GM12878 (cell line): ENCODE measurements at regions not wholly inside any gene's neighbourhood (a gene's known extent, or its start where the extent isn't known, plus 50 kb on each side); places are given as distances from the start of the nearest gene placed in this dataset.

Experiments used
- ATAC-seq: fragments of 200-7000 bp; cut with Tn5 transposase; 3 replicates; pipeline ENCODE4 v1.9.1; 2020; ENCODE audit warnings: mild to moderate bottlenecking, moderate library complexity
- BruUV-seq: library from RNA; stranded (reverse); fragments of 400-500 nt; replicated peaks from 2 replicates; lab custom pipeline; 2021; lab: Mats Ljungman, UMichigan
- CTCF ChIA-PET: fragments of 300-600 bp; sonication (Branson Sonifier 250); formaldehyde crosslinking; extraction: SDS; loops from one replicate; lab custom pipeline; 2021; ENCODE audit warnings: inconsistent platforms; lab: Yijun Ruan, JAX
- POLR2A ChIA-PET: fragments of 350-600 bp; formaldehyde crosslinking; extraction: SDS; loops from one replicate; lab custom pipeline; 2021; ENCODE audit warnings: inconsistent platforms; lab: Charles Lee
- RAD21 ChIA-PET: fragments of 300-600 bp; sonication (Branson Sonifier 250); formaldehyde crosslinking; loops from one replicate; lab custom pipeline; 2023; ENCODE audit warnings: antibody characterized with exemption; ENCODE audit not compliant: unreplicated experiment; lab: Charles Lee
- SMC1A ChIA-PET: fragments of 300-600 bp; sonication (Branson Sonifier 250); formaldehyde crosslinking; loops from one replicate; lab custom pipeline; 2023; ENCODE audit not compliant: unreplicated experiment, uncharacterized antibody; lab: Charles Lee
- DNase-seq: peaks from one replicate; pipeline ENCODE4 v3.0.0-alpha.2; 2011; ENCODE audit warnings: low read depth, low spot score
- FAIRE-seq: peaks from 3 replicates; lab custom pipeline; 2011; peaks lifted over from hg19 to GRCh38; lab: Jason Lieb, UNC
- H2AFZ ChIP-seq: 2 replicates; pipeline ENCODE4 v1.6.0; 2011; ENCODE audit warnings: low read depth, low read length, control low read depth; ENCODE audit not compliant: control insufficient read depth
- H3K27ac ChIP-seq: 2 replicates; pipeline ENCODE4 v1.5.1; 2011; ENCODE audit warnings: control low read depth; ENCODE audit not compliant: control insufficient read depth, insufficient read depth
- H3K27me3 ChIP-seq, 2 experiments: replicated peaks in 1 of 2; 2 replicates each; pipeline versions ENCODE4 v1.6.0 to v1.6.1; 2011; ENCODE audit warnings: low read length in 1 of 2; ENCODE audit not compliant: control insufficient read depth in 2 of 2, insufficient read depth in 2 of 2
- H3K36me3 ChIP-seq, 2 experiments: 2 replicates each; pipeline ENCODE4 v1.5.1; 2011; ENCODE audit warnings: low read length in 1 of 2; ENCODE audit not compliant: control insufficient read depth in 2 of 2, insufficient read depth in 2 of 2
- H3K4me1 ChIP-seq: 2 replicates; pipeline ENCODE4 v1.6.1; 2011; ENCODE audit warnings: mild to moderate bottlenecking, low read length, moderate library complexity, mixed read lengths; ENCODE audit not compliant: control insufficient read depth, insufficient read depth
- H3K4me2 ChIP-seq: 2 replicates; pipeline ENCODE4 v1.6.0; 2011; ENCODE audit warnings: control low read depth; ENCODE audit not compliant: control insufficient read depth, insufficient read depth
- H3K4me3 ChIP-seq: fragments of 200-600 bp; sonication (generic); 2 replicates; pipeline ENCODE4 v1.5.1; 2016
- H3K79me2 ChIP-seq: 2 replicates; pipeline ENCODE4 v1.6.0; 2011; ENCODE audit warnings: low read length; ENCODE audit not compliant: control insufficient read depth, insufficient read depth
- H3K9ac ChIP-seq: 2 replicates; pipeline ENCODE4 v1.8.0; 2011; ENCODE audit warnings: low read length, control low read depth, mixed read lengths; ENCODE audit not compliant: control insufficient read depth, insufficient read depth
- H3K9me3 ChIP-seq: replicated peaks from 3 replicates; pipeline ENCODE4 v1.5.1; 2011; ENCODE audit warnings: mild to moderate bottlenecking, low read length; ENCODE audit not compliant: control insufficient read depth, insufficient read depth
- H4K20me1 ChIP-seq: 2 replicates; pipeline ENCODE4 v1.6.0; 2011; ENCODE audit not compliant: control insufficient read depth, insufficient read depth
- ATF7 ChIP-seq: fragments of 450-650 bp; IDR thresholded peaks from 2 replicates; pipeline ENCODE4 v1.6.1; 2016; ENCODE audit warnings: low read depth, mild to moderate bottlenecking
- BRCA1 ChIP-seq: IDR thresholded peaks from 2 replicates; pipeline ENCODE4 v1.6.1; 2011; ENCODE audit warnings: low read depth, low read length, improper control_type of control experiment
- ELK1 ChIP-seq: IDR thresholded peaks from 2 replicates; pipeline ENCODE4 v1.6.1; 2012; ENCODE audit warnings: low read depth, low read length, improper control_type of control experiment
- GABPA ChIP-seq: IDR thresholded peaks from 2 replicates; pipeline ENCODE4 v1.6.1; 2014; ENCODE audit warnings: antibody characterized with exemption, low read depth, mild to moderate bottlenecking, inconsistent platforms
- PML ChIP-seq: IDR thresholded peaks from 2 replicates; pipeline ENCODE4 v1.6.1; 2012; ENCODE audit warnings: low read length, inconsistent platforms
- RAD51 ChIP-seq: fragments of 450-650 bp; IDR thresholded peaks from 2 replicates; pipeline ENCODE4 v1.6.1; 2016; ENCODE audit warnings: moderate library complexity, mild to moderate bottlenecking, inconsistent platforms
- SMC3 ChIP-seq: IDR thresholded peaks from 2 replicates; pipeline ENCODE4 v1.6.1; 2011; ENCODE audit warnings: low read length, improper control_type of control experiment, borderline replicate concordance
- TAF1 ChIP-seq: IDR thresholded peaks from 2 replicates; pipeline ENCODE4 v1.6.1; 2011; ENCODE audit warnings: mild to moderate bottlenecking, low read depth, low read length, borderline replicate concordance
- TARDBP ChIP-seq: IDR thresholded peaks from 2 replicates; pipeline ENCODE4 v1.6.1; 2016; ENCODE audit warnings: borderline replicate concordance
- USF1 ChIP-seq: IDR thresholded peaks from 2 replicates; pipeline ENCODE4 v1.6.1; 2011; ENCODE audit warnings: borderline replicate concordance, low read depth, mild to moderate bottlenecking, moderate library complexity, mixed read lengths, low read length; ENCODE audit not compliant: insufficient read depth; ENCODE audit errors: extremely low read length
- WGBS: methylation state at CpG from one replicate; pipeline ENCODE4 v1.1.6; 2016; ENCODE audit warnings: low lambda C conversion rate; ENCODE audit not compliant: insufficient replicate concordance, insufficient coverage; ENCODE audit errors: missing lambda C conversion rate; 5-methylcytosine and 5-hydroxymethylcytosine counted together
- in situ Hi-C: fragments of 300-500 bp; cut with MboI; formaldehyde crosslinking; loops from 9 replicates; pipeline ENCODE4 v1.14.3; 2018; ENCODE audit warnings: mixed read lengths
- intact Hi-C: fragments of 100-400 bp; cut with micrococcal nuclease; formaldehyde crosslinking; loops from one replicate; pipeline ENCODE4 v1.14.2; 2022; ENCODE audit not compliant: unreplicated experiment
- TF ChIP-seq, protein P1 (sequence below): fragments of 450-650 bp; IDR thresholded peaks from 2 replicates; pipeline ENCODE4 v1.6.1; 2016; ENCODE audit warnings: mild to moderate bottlenecking

DNA sequence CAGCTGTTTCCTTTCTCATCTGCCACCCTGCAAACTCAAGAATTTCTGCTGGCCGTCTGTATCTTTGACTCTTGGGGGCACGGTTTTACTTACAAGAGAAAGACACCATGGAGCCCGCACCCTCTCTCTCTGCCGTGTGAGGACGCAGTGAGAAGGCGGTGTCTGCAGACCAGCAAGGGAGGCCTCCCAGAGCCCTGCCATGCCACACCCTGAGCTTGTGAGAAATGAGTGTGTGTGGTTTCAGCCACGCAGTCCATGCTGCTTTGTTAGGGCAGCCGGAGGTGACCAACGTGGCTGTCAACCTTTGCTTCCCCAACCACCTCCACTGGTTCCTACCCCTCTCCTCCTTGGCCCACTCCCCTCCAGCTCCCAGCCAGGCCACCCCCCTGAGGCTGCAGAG lies 70.1 kb upstream of the NUP50 start:
- Histone ChIP-seq H3K4me2 (no peak overlapping the region), H3K27ac (no peak overlapping the region), H3K4me1 (no peaks in the 10 kb centered on the region), H3K9ac (no peak overlapping the region), H2AFZ (no peak overlapping the region), H3K9me3 (no peaks in the 10 kb centered on the region; the same call in 2 of the 3 replicates), H3K27me3 (no peaks in the 10 kb centered on the region; a peak in 2 of 4 replicates), H3K79me2 (no peaks in the 10 kb centered on the region), H3K4me3 (no peak overlapping the region), H4K20me1 (no peaks in the 10 kb centered on the region), H3K36me3 (no peaks in the 10 kb centered on the region)
- ChIA-PET RAD21 (interaction anchor here (3.4 kb wide), 1 partner anchor 273 kb away, joined by 14 read pairs; no protein-coding TSS in a partner anchor), POLR2A (no interaction called here), CTCF (interaction anchor here (0.6 kb wide), 1 partner anchor 269 kb away, joined by 3 read pairs; no protein-coding TSS in a partner anchor), SMC1A (no interaction called here)
- intact Hi-C loops = no loop called here
- no peak for FAIRE-seq
- in situ Hi-C loops = no loop called here
- TF ChIP-seq ATF7 = no peak
- no peak for TF ChIP-seq GABPA
- no peak for TF ChIP-seq TAF1
- no peak for TF ChIP-seq PML
- TF ChIP-seq RAD51 = no peak
- TF ChIP-seq TARDBP = no peak
- TF ChIP-seq, protein P1, sequence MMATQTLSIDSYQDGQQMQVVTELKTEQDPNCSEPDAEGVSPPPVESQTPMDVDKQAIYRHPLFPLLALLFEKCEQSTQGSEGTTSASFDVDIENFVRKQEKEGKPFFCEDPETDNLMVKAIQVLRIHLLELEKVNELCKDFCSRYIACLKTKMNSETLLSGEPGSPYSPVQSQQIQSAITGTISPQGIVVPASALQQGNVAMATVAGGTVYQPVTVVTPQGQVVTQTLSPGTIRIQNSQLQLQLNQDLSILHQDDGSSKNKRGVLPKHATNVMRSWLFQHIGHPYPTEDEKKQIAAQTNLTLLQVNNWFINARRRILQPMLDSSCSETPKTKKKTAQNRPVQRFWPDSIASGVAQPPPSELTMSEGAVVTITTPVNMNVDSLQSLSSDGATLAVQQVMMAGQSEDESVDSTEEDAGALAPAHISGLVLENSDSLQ = no peak
- no peak for TF ChIP-seq USF1
- no peak for TF ChIP-seq BRCA1
- TF ChIP-seq SMC3 = no peak
- no peak for TF ChIP-seq ELK1
- WGBS = 24% methylated on average over 9 of the region's 9 CpGs
- BruUV-seq = no TSS peak
- no peak for ATAC-seq
- no peak for DNase-seq
